RPMI7951 (cell line): ENCODE measurements at regions not wholly inside any gene's neighbourhood (a gene's known extent, or its start where the extent isn't known, plus 50 kb on each side); places are given as distances from the start of the nearest gene placed in this dataset.

Source experiments
- DNase-seq: peaks from one replicate; pipeline ENCODE4 v3.0.0-alpha.2; 2012; ENCODE audit warnings: low read depth

DNA sequence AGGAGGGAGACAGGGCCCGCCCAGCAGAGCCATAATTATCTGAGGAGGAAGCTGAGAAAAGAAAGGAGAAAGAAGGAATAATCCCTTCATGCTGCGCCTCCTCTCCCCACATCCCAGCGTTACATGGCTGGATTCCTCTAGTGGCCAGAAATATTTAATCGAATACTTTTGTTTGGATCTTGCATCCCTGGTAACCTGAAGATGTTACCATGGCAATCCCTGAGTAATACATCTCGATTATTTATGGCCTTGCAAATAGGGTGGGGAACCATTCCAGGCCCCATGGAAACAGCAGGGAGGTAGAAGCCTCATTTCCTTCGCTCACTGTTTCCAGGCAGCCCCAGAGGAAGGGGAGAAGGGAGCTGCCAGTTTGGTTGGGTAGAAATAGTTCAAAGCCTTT, 357.7 kb downstream of the BUD13 start:
- DNase-seq = no peak

- no peak for DNase-seq
Observed at GRCh38 chr11:116414357-116414880, 358.4 kb downstream of the BUD13 start.

GRCh38 chr11:116413301-116414242, 359.2 kb downstream of the BUD13 start:
- peak; percentile 22 for DNase-seq

DNA sequence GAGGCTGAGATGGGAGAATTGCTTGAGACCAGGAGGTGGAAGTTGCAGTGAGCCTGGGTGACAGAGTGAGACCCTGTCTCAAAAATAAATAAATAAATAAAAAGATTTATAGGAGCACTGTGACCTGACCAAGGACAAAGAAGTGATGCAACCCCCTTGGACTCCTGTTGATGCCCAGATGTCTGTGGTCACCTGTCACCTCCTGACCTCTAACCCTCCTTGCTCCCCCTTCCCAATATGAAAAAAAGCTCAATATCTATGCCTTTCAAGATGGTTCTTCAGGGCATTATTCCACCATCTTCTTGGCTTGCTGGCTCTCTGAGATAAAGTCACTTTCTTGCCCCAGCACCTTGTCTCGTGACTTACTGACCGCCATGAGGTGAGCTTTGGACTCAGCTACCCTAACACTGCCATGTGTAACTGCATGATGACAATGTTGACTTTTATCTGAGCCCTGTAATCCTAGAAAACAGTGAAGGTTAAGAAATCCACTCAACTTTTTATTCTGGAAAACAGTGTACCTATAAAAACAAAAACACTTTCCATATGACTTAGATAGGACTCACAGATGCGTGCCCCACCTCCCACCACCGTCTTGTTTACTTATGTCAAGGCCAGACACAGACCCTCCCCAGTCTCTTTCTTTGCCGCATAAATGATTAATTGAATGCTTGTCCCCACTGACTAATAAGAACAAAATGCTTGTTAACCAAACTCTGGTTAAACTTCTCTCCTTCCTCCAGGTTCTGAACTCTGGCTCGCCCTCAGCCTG, 360.5 kb downstream of the BUD13 start:
- DNase-seq = peak; percentile 45

DNA sequence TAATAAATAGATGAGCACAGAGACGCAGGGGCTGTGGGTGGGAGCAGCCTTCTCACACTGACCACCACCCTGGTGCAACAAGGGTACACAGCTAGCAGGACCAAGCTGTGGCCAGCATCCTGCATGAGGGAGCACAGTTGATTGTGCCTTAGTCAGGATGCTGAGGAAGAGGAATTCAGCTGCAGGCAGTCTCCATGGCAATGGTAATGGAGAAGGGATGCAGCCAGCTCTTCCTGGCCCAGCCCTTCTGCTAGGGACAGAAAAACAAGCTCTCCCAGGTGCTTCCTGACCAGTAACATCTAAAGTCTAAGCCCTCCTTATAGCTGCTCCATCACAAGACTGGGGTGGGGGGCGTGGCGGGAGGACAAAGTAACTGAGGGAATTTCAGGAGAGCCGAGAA, 363.5 kb downstream of the BUD13 start:
- DNase-seq = no peak

DNA sequence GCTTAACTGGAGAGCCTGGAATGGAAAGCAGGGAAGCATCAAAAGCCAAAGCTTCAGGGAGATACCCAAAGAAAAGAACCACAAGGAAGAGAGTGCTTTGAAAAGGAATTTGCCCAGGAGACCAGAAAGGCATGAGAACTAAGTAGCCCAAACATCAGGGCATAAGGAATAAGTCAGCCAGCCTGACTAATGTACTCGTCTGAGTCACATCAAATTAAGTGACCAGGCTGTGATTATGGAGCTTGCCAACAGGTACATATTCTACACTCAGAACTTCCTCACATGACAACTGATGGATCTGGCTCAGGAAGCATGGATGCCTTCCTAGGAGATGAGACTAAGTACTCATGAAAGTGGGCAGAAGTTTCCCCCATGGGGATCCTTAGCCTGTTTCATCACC, 366.7 kb downstream of the BUD13 start:
- DNase-seq = no peak

- DNase-seq = no peak
Observed at GRCh38 chr11:116404462-116404798, 368.4 kb downstream of the BUD13 start.

- no peak for DNase-seq
Observed at GRCh38 chr11:116403794-116404461, 368.9 kb downstream of the BUD13 start.

DNA sequence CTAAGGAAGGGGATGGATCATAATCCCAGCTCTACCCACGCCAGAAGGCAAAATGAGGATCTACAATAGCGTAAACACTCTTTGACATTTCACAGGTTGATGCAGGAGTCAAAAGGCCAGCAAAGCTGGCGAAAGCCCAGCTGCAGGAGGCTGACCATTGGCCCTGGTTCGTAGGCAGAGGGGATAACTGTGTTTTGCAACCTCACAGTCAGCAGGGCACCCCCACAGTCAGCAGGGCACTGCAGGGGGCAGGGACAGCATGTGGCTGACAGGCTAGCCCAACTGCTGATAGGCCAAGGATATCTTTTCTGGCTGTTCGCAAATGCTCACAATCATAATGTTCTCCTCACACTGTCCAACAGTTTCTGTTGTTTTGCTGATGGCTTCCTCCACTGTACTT, 372.7 kb downstream of the BUD13 start:
- DNase-seq = no peak

DNA sequence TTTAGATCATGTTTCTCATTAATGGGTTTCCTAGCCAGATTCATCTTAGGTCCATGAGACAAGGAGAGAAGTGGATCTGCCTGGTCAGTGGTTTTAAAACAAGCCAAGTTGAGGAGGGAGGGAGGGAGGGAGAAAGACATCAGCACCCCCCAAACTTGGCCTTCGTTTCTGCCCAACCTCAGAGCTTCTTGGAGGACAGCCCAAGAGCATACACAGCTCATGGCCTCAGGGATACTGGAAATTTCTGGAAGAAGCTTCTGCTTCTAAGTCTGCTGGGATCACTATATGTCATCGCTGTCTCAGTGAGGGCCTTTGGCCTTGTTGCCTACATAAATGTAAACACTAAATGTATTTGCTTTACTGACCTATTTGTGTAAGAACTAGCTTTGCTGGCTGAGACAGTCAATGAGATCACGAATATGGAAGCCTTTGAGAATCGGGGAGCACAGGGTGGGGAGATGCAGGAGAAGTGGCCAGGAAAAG, 375.1 kb downstream of the BUD13 start:
- peak; percentile 7 for DNase-seq

- DNase-seq = peak; percentile 8
Observed at GRCh38 chr11:116396331-116396730, 376.5 kb downstream of the BUD13 start.

DNA sequence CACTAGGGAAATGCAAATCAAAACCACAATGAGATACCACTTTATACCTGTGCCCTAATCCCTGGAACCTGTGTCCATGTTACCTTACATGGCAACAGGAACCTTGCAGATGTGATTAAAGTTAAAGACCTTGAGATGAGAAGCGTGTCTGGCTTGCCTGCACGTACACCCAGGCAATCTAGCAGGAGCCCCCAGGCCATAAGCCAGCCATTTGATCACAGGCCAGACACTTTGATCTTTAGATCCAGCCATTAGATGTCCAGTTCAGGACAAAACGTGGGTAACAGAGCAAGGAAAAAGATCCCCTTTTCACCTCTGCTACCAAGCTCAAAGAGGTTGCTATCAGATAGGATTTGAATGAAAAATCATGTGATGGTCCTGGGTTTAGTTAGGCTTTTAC, 378.8 kb downstream of the BUD13 start:
- no peak for DNase-seq

- DNase-seq = no peak
Observed at GRCh38 chr11:116390963-116391362, 381.8 kb downstream of the BUD13 start.

DNA sequence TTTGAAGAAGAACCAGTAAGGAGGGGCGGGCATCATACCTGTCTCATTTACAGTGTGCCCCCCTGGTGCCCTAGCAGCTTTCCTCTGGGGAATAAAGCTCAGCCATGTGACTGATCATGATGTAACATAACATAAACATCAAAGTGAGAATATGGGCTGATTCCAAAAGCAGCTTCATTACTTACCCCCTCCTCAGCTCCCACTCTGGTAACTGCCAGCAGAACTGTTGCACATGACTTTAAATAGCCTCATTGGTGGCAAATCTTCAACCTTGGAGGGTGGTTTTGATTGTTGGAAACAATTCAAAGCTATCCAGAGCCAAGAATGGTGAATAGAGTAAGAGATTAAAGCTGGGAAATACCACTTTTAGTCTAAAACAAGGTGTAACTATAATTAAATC, 384.6 kb downstream of the BUD13 start:
- DNase-seq = no peak

GRCh38 chr11:116387641-116388040, 385.1 kb downstream of the BUD13 start:
- DNase-seq = no peak

DNA sequence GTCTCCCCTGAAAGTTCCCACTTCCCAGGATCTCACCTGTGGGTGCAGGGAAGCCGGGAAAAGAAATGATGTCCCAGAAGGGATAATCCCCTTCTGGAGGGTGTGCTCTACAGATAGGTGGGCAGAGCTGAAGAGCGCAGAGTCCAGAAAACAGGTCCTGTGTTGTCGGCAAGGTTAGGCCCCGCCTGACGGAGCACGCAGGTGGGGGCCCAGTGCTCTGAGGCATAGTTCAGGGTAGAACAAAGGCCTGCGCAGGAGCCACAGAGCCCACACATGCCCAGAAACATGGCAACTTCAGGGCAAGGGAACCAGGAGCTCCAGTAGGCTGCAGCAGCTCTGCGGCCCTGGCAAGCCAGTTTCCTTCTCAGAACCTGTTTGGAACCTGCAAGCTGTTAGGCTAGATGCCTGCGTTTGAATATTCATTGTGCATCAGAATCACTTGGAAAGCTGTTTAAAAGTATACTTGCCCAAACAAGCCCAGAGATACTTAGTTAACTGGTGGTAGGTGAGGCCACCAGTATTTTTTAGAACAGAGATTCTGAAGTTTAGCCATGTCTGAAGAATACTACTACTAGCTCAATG, 386.6 kb downstream of the BUD13 start:
- no peak for DNase-seq

- no peak for DNase-seq
Observed at GRCh38 chr11:116384876-116385275, 387.9 kb downstream of the BUD13 start.

- no peak for DNase-seq
Observed at GRCh38 chr11:116384407-116384806, 388.4 kb downstream of the BUD13 start.

GRCh38 chr11:116379185-116379828, 393.5 kb downstream of the BUD13 start:
- DNase-seq = peak; percentile 12

DNA sequence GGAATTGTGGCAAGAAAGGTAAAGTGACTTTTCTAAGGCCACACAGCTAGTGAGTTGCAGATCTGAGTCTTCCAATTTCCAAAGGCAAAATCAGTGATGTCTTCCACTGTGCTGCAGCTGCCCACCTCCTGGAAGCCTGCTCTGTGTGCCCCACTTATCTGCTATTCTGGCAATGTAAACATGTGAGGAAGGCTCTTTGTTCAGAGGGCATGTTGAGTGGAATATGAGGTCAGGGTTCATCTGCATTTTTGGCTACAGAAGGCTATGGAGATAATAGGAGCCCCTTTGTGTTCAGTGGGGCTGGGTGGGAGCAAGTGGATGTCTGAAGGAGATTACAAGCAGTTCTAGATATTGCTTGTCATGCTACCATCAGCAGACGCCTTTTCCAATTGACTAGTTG, 396.2 kb downstream of the BUD13 start:
- DNase-seq = no peak

DNA sequence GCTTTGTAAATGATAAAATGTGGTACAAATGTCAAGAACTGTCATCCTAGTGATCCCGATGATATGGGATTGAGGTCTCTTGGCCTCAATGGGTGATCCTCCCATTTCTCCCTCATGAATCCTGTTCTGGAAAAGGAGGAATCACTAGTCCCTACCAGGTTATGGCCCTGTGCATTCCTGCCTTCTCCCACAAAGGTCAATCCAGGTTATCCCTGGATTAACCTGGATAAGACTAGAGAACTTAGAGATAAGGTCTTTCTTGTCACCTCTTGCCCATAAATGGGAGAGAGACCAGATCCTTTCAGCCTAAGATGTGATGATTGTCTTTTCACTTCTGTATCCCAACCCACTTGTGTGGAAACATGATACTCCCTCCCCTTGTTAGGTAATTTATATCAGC, 396.7 kb downstream of the BUD13 start:
- no peak for DNase-seq
